HG03460 (cell line): ENCODE measurements at regions not wholly inside any gene's neighbourhood (a gene's known extent, or its start where the extent isn't known, plus 50 kb on each side); places are given as distances from the start of the nearest gene placed in this dataset.
"Not testable (repeated sequence)": the region's sequence is repeated elsewhere in the genome, so short reads cannot be mapped to it uniquely, and the experiment has no call there.

ENCODE experiments used
- ATAC-seq: cut with Tn5 transposase; IDR thresholded peaks from one replicate; pipeline ENCODE4 v1.9.1; 2021; ENCODE audit not compliant: unreplicated experiment

DNA sequence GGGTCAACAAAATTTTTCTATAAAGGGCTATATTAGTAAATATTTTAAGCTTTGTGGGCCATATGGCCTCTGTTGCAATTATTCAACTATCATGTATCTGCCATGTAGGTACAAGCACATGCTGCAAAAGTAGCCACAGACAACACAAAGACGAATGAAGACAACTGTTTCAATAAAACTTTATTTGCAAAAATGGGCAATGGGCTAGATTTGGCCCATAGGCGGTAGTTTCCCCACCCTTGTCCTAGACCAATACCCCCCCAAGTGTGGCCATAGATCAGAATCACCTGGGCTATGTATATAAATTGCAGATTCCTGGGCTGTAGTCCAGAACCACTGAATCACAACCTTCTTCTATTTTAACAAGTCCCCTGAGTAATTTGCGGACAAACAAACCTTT lies 331.0 kb upstream of the PSMD7 start:
- no peak for ATAC-seq

DNA sequence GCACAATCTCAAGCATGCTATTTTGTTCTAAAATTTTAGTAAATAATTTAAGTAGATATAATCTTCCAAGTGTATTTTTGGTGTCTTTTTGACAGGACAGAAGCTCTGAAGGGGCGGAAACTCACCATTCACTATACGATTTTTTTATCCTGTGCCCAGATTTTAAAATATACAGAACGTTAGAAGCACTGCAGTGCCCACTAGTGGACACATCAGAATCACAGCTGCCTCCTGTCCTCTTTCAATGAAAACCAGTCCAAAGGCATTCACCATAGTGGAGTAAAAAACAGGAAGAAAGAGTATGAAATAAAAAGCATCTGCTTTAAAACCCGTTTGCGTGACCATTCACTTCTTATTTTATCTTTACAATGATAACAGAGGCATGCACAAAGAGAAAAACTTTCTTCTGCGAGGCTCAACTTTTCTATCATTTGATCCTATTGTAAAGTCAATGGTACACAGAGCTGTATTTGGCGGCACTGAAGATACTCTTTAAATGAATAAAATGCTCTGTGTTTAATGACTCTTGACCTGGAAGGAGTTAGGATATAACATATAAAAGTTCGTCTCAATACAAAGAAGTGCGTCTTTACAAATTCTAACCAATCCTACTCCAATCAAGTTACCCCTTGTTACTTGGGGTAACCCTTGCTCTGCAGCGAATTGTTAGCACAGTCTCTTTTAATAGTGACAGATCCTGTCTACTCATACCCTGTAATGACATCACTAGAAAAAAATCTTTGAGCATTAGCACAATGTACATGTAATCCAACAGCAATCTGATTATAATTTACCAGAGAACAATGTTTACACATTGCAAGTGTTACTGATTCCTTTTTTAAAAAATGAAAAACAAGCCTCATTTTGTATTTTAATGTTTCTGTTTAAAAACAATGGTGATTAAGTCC lies 339.8 kb upstream of the PSMD7 start:
- ATAC-seq = no peak

DNA sequence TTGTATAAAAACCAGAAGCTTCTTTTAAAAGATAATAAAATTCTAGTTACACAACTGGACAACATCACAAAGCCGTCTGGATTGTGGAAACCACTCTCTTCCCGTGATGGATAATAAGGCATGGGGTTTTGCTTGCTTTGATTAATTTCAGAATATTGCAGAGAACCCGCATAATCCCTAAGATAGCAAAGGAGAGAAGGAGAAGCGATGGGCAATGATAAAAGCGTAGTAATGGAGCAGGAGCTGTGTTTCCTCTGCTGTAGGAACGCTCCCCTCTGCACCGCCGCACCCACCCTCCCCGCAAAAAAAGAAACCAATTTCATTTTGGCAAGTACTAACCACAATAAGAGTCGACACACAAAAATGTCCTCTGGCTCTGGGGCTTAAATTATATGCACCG lies 340.9 kb upstream of the PSMD7 start:
- ATAC-seq = no peak

DNA sequence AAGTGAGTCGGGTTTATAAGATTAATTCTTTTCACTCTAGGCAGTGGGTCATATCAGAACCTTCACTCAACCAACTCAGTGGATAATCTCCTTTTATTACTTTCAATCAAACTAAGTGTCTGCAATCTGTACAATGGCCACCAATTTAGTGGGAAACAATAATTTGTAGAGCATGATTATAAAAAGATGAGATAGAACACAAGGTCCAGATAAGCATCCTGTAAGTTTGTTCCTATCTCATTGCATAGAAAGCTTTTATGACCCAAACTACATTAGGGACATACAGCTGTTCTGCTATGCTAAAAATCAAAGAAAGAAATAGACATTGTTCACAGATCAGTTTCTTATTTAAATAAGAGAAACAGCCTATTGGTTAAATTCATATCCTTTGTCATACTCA lies 341.4 kb upstream of the PSMD7 start:
- ATAC-seq = no peak

DNA sequence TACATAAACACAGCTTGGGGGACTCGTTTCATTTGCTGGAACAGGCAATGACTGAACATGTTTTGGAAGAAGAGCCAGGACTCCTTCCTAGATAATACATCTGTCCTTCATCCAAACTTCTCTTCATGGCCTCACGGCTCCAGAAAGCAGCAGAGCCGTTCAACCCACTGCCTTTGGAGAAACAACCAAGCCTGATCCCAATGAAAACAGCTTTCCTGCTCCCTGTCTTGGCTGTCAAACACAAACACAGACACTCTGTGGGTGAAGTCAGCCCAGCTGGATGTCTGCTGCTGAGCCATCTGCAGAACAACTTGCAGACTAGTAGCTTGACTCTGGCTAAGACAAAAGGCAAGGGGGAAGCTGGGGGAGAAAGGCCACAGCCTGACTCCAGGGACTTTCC lies 345.1 kb upstream of the PSMD7 start:
- ATAC-seq = no peak

DNA sequence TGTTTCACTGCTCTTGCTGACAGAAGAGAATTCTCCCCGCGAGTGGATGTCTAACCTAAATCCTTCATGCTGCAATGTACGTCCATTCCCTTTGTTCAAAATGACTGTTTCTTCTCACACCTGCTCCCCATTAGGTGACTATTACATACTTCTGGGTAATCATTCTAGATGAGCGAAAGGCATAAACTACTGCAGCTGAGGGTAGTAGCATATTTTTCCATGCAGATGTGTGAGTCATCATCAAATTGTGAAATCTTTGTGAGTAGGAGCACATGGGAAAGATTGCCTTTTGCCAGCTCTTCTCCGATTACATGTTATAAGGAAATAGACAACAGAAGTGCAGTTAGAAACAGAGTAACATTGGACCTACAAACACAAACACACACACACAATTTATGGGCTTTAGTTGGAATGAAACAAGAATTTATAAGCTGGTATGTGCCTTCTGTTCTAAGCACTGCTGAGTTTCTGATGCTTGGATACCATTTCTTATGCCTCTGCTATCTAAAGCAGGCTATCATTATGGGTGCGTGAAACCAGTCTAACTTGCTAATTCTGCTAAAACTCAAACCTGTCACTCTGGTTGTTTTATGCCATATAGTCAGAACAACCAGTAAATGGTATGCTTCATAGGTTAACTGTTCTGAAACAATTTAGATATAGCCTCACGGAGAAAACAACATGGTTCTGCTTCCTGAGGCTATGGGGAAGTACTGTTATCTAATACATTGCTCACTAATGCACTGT lies 346.9 kb upstream of the PSMD7 start:
- ATAC-seq = no peak

DNA sequence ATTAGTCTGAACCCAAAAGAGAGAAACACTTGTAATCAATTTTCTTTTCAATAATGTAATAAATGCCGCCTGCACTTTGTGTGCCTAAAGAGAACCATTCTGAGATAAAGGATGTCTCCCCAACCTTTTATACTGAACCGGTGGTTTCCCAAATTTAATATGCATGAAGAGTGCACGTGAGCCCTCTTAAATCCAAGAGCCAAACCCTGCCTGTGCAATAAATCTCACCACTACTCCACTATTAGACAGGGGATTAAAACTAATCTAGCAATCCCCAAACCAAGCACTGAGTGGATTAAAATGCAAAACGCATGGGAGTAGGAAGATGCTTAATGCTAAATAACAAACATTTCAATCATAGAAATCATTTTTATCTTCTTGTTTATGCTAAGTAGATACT lies 351.0 kb upstream of the PSMD7 start:
- ATAC-seq = no peak

DNA sequence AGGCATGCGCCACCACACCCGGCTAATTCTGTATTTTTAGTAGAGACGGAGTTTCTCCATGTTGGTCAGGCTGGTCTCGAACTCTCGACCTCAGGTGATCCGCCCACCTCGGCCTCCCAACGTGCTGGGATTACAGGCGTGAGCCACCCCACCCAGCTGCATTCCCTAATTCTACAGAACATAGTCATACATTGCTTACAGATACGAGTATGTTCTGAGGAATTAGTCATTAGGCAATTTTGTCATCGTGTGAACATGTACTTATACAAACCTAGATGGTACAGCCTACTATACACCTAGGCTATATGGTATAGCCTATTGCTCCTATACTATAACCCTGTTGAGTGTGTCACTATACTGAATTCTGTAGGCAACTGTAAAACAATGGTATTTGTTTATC lies 353.4 kb upstream of the PSMD7 start:
- ATAC-seq = not testable (repeated sequence)

DNA sequence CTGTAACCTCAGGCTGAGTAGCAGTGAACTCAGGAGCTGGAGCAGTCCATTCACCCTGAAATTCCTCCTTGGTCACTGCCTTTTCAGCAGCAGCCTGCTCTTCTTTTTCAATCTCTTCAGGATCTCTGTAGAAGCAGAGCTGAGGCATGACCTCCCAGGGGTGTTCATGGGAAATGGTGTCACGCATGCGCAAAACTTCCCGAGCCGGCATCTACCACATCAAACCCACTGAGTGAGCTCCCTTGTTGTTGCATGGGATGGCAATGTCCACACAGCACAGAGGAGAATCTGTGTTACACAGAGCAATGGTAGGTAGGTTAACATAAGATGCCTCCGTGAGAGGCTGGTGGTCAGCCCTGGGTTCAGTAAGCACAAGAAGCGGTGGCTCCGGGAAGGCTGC lies 355.8 kb upstream of the PSMD7 start:
- ATAC-seq = not testable (repeated sequence)

DNA sequence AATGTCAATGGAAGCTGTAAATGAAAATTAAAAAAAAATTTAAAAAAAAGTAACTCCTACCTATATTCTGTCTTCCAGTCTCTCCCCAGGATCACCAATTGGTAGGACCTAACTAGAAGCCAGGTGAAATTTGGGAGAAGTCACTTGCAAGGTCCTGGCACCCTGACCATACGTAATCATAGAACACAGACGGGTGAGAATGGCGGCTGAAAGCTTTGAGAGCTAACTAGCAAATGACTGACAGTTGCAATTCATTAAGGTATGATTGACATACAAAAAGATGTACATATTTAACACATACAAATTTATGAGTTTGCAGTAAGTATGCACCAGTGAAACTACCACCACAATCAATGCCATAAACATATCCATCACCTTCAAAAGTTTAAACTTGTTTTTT lies 372.7 kb upstream of the PSMD7 start:
- ATAC-seq = no peak

DNA sequence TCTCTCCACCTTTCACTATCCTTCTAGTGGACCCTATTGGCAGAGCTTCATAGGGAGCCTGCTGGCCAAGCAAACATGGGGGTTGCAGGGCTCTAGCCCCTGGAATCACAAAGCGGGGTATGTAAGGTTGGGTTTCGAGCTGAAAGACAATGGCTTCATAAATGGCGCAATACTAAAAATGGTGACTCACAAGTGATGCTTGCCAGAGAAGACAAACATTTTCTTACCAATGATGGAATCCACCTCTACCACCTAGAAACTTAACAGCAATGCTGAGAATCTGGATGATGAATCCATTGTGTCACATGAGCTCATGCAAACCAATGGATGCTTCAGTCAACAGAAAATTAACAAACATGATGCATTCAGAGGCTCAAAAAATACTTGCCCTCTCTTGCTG lies 375.3 kb upstream of the PSMD7 start:
- ATAC-seq = no peak

DNA sequence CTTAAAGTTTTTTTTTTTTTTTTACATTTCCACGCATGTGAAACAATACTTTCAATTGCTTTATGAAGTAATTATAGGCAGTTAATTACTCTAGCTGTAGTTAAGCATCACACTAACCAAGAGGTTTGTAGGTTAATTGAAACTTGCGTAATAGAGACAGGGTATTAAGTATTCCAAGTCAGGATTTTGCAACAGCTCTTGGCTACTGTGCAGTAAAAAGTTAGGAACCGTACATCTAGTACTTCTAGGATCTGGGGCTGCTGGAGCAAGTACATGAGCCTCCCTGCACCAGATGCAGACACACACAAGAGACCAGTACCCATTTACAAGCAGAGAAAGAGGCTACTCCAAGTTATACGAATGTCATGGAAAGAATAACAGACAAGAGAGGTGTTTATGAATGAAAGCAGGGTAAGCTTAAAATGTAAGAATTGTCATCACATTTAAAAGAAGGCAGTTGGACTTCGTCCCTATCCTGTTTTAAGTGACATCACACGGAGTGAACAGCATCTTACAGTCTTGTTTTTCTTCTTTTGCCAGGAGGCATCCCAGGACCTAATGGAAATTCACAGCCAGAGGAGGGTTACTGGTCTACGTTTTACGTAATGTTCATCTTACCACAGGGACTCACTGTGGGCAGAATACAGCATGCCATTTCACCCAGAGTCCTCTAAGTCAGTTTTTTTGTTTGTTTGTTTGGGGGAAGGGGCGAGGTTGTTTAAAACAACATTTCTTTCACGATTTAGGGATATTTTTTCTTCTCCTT lies 379.6 kb upstream of the PSMD7 start:
- no peak for ATAC-seq

DNA sequence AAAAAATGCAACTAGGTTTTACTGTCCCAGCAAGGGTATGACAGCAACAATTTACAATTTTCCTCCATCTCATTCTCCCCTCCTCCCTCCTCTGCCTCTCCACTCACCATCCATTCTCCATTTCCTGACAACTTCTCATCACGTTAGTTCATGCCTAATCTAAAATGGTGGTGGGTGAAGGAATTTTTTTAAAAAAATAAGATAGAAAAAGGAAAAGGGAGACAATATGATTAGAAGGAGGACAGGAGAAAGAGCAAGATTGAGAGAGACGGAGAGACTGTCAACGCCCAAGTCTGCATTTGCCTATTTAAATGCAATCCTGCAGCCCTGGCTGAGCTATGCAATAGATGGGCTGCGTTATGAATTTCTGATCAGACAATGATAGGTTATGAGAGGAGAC lies 380.7 kb upstream of the PSMD7 start:
- no peak for ATAC-seq

DNA sequence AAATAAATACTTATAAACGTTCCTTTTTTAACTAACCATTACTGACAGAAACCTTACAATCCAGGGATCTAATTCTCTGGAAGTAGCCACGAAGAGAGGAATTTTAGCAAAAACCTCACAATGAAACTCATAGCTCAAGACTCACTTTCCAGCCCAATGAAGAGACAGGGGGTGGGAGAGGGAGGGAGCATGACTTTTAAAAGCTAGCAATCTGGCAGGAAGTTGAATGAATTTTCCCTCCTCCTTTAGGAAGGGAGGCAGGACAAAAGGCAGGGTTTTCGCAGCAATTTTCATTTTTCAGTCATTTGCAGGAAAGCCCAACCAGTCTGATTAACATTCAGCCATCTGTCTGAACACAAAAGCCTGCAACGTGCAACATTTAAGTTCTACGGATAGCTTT lies 381.5 kb upstream of the PSMD7 start:
- no peak for ATAC-seq

DNA sequence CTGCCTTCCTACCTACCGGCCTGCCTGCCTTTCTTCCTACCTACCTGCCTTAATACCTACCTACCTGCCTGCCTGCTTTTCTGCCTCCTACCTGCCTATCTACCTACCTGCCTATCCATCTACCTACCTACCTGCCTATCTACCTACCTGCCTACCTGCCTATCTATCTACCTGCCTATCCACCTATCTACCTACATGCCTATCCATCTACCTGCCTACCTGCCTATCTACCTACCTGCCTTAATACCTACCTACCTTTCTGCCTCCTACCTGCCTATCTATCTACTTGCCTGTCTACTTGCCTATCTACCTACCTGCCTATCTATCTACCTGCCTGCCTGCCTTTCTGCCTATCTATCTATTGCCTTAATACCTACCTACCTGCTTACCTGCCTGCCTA lies 383.8 kb upstream of the PSMD7 start:
- no peak for ATAC-seq

DNA sequence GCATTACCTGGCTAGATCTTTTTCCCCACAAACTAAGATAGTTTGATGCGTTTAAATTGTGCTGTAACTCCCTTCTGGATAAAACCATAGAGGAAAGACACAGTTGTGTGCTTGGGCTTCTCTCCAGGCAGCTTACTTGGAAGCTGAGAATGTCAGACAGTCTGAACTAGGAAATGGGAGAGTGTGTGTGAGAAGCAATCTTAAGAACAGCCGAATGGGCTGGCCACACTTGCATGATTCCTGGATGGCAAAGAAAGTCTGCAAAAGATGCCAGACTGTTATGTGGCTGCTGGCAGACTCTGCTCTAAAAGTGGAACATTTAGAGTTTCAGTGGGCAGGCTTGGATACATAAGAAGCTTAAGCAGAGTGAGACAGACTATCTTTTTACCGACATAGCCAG lies 384.3 kb upstream of the PSMD7 start:
- no peak for ATAC-seq

DNA sequence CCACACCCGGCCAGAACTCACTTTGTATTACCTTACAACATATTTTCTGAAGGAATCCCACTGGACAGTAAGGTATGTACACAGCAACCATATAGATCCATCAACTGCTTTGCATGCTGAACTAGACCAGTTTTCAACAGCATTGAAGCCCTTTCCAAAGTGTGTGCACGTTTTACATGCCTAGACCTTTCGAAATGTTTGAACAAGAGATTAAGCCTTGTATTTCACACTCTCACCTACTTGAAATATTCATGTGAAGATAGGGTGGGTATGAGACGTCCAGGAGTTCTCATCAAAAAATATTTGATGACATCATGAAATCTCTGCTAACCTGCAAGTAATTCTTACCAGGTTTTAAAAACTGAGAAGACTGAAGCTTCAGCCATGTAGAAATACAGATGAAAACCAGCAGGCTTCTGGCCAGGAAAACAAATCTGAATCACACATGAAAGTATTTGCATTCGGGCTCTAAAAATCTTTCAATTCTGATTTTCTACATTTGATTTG lies 387.0 kb upstream of the PSMD7 start:
- ATAC-seq = no peak

DNA sequence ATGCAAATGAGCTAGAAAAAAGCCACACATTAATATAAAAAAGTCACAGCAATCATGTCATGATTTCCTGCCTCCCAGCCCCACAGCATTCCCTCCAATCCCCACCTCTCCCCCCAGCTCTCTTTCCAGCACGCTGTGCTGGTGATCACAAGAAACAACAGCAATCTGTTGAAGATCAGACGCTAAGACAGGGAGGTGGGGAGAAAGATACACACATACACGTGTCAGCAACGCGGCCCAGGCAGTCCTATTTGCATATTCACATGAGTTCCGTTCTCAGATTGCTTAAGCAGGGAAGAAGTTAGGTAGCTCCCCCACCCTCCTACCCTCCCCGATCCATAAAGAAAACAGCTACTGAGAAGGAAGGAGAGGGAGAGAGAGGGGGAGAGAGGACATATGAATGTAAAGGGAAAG lies 405.5 kb upstream of the PSMD7 start:
- no peak for ATAC-seq

DNA sequence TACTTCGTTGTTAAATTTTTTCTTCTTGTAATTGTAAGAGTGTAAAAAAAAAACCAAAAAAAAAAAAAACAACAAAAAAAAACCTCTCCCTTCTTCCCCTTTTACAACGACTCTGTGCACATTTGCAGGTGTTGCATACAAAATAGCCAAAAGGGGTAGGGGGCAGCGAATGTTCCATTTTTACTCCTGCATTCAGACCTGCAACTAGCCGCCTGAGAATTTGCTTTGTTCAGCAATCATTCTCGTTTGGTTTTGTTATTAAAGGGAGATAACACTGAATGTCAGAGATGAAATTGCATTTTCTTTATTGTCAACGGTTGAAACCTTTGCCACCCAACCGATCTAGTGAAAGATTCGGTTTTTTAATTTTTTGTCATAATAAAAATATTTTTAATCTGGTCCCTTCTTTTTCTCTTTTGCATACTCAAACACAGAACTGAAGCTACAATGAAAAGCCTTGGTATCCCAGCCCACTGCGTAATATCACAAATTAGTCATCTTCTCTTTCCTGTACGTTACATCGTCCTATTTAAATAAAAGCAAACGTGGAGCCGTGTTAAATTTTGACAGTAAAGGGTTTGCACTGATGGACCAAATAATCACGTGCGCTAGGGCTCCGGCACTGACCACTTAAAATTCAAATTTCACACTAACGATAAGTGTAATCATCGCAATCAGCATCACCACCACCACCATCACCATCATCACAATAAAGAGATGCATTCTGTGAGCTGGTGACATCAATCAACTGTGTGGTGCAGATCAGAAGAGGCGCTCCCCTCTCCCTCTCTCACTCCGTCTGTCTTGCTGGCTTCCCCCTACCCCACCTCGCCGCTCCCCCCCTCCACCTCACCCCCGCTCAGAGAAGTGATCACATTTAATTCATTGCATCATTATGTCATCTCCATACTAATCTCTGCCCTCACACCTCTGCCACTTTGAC lies 406.2 kb upstream of the PSMD7 start:
- no peak for ATAC-seq

DNA sequence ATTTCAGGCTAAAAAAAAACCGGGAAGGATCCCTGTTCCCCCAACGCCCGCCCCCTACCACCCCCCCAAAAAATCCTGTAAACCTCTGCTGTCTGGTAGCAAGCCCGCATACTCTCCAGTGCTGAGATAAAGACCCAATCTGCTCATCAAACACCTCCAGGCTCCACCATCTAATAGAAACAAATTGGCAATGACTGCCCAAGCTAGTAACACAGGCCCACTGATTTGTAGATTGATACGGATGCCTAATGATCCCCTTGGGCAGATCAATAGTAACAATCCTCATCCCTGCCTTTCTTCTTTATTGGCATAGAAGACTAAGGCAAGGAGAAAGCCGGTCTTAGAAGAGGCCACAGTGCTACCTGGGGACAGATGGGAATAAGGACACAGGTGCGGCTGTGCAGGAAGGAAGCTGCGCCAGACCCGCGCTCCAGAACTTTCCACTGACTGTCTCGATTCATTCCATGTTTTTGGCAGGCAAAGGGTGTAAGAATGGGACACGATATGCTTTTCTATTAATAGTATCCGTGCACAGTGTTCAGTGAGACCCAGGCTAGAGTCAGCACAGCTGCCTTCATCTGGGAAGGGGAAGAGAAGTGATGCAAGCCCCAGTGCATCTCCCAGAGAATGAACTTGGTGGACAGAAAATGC lies 407.6 kb upstream of the PSMD7 start:
- no peak for ATAC-seq
